GM13977 (cell line): ENCODE measurements at regions not wholly inside any gene's neighbourhood (a gene's known extent, or its start where the extent isn't known, plus 50 kb on each side); places are given as distances from the start of the nearest gene placed in this dataset.

Experiments
- DNase-seq: peaks from one replicate; pipeline ENCODE4 v3.0.0; 2012; ENCODE audit warnings: low spot score
- CTCF ChIP-seq: IDR thresholded peaks from 2 replicates; pipeline ENCODE4 v1.5.1; 2012; ENCODE audit warnings: mild to moderate bottlenecking, control low read depth; ENCODE audit not compliant: insufficient read depth; ENCODE audit errors: extremely low read depth, missing control alignments
- in situ Hi-C: fragments of 300-500 bp; cut with MboI; formaldehyde crosslinking; loops from one replicate; pipeline ENCODE4 v1.12.0; 2022; ENCODE audit warnings: low sequenced_read_pairs, low pct_unique_long_range_greater_than_20kb, mixed read lengths, inconsistent platforms; ENCODE audit not compliant: unreplicated experiment

GRCh38 chr9:16278326-16278999, 592.0 kb downstream of the BNC2 start:
- in situ Hi-C loops = no loop called here
- no peak for DNase-seq
- no peak for TF ChIP-seq CTCF

- in situ Hi-C loops = no loop called here
- no peak for DNase-seq
These were observed 588.8 kb downstream of the BNC2 start for GRCh38 chr9:16281707-16282106.

GRCh38 chr9:16282216-16282615, 588.3 kb downstream of the BNC2 start:
- no peak for TF ChIP-seq CTCF
- in situ Hi-C loops = no loop called here
- no peak for DNase-seq

More at GRCh38 chr9:16281707-16282106, 588.8 kb downstream of the BNC2 start:
- TF ChIP-seq CTCF = no peak

- no peak for TF ChIP-seq CTCF
- no peak for DNase-seq
- in situ Hi-C loops = no loop called here
These were observed 587.8 kb downstream of the BNC2 start for GRCh38 chr9:16282718-16283117.

GRCh38 chr9:16286160-16286559, 584.3 kb downstream of the BNC2 start:
- in situ Hi-C loops = no loop called here

GRCh38 chr9:16289639-16290038, 580.8 kb downstream of the BNC2 start:
- in situ Hi-C loops = no loop called here
- no peak for DNase-seq
- TF ChIP-seq CTCF = no peak

More at GRCh38 chr9:16286160-16286559, 584.3 kb downstream of the BNC2 start:
- TF ChIP-seq CTCF = no peak
- no peak for DNase-seq

- in situ Hi-C loops = no loop called here
- no peak for TF ChIP-seq CTCF
- no peak for DNase-seq
These were observed 580.3 kb downstream of the BNC2 start for GRCh38 chr9:16290169-16290568.
